Peyer's patch (tissue), 4 donors: ENCODE measurements at regions not wholly inside any gene's neighbourhood (a gene's known extent, or its start where the extent isn't known, plus 50 kb on each side); places are given as distances from the start of the nearest gene placed in this dataset.

Source experiments
- DNase-seq, 3 donors: peaks; one replicate each; pipeline ENCODE4 v3.0.0-alpha.2; 2017 to 2019
- H3K27ac ChIP-seq, 4 donors: fragments of 200-600 bp; sonication (generic); one replicate each; pipeline ENCODE4 v1.5.1; 2016 to 2019
- H3K27me3 ChIP-seq, 2 donors: fragments of 200-600 bp; sonication (generic); one replicate each; pipeline ENCODE4 v1.5.1; 2019
- H3K36me3 ChIP-seq, 3 donors: fragments of 200-600 bp; sonication (generic); one replicate each; pipeline ENCODE4 v1.5.1; 2016 to 2019
- H3K4me1 ChIP-seq, 4 donors: fragments of 200-600 bp; sonication (generic); one replicate each; pipeline ENCODE4 v1.5.1; 2016 to 2019
- H3K4me3 ChIP-seq, 4 donors: fragments of 200-600 bp; sonication (generic); 1 replicate in 3 of 4; 2 replicates in 1 of 4; pipeline ENCODE4 v1.5.1; 2016 to 2019; ENCODE audit warnings: mild to moderate bottlenecking in 1 of 4
- H3K9me3 ChIP-seq, 4 donors: fragments of 200-600 bp; sonication (generic); one replicate each; pipeline ENCODE4 v1.5.1; 2016 to 2019; ENCODE audit warnings: mild to moderate bottlenecking in 1 of 4
- CTCF ChIP-seq, 6 experiments: fragments of 450-650 bp in 4 of 6; fragments of 200-600 bp in 2 of 6; sonication (generic) in 1 of 6; IDR thresholded peaks; one replicate each; pipeline ENCODE4 v1.5.1; 2017 to 2019; ENCODE audit warnings: antibody characterized with exemption in 6 of 6, mild to moderate bottlenecking in 3 of 6, moderate library complexity in 1 of 6
- POLR2A ChIP-seq, 2 donors: fragments of 450-650 bp; IDR thresholded peaks; one replicate each; pipeline ENCODE4 v1.5.1; 2017; ENCODE audit warnings: antibody characterized with exemption in 2 of 2, mild to moderate bottlenecking in 2 of 2, moderate library complexity in 2 of 2

DNA sequence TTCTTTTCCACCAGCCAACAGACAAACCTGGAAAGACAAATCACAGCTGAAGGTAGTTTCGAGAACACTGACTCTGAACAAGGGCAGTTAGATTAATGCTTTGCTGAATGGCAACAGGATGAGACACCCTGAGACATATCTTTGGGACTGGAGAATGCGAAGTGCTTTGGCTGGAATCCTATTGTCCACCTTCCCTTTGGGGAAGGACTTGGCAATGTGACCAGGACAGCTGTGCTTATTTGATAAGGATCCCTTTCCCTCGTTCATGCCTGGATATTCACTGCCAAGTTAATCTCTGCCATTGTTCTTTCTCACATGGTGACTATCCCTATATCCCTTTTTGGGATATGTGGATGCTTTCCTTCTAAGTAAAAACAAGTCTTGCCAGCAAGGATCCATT is 537.1 kb upstream of the SEL1L start:
- Histone ChIP-seq H3K36me3 (no peaks in the 10 kb centered on the region), H3K4me1 (no peaks in the 10 kb centered on the region), H3K9me3 (no peaks in the 10 kb centered on the region), H3K27me3 (no peaks in the 10 kb centered on the region), H3K27ac (no peak overlapping the region), H3K4me3 (no peak overlapping the region)
- no peak for DNase-seq
- TF ChIP-seq POLR2A (IDR thresholded peaks at IDR 0.05) (no peak), CTCF (IDR thresholded peaks at IDR 0.05) (no peak)

GRCh38 chr14:82073547-82073946 is 539.9 kb upstream of the SEL1L start:
- H3K36me3 ChIP-seq, result no peaks in the 10 kb centered on the region
- no peaks in the 10 kb centered on the region for H3K9me3 ChIP-seq
- H3K27me3 ChIP-seq, result no peaks in the 10 kb centered on the region
- H3K27ac ChIP-seq, result no peak overlapping the region
- no peak for DNase-seq
- no peak overlapping the region for H3K4me3 ChIP-seq
- no peaks in the 10 kb centered on the region for H3K4me1 ChIP-seq
- TF ChIP-seq CTCF (IDR thresholded peaks at IDR 0.05) (no peak), POLR2A (IDR thresholded peaks at IDR 0.05) (no peak)

- no peaks in the 10 kb centered on the region for H3K36me3 ChIP-seq
- H3K27me3 ChIP-seq, result no peaks in the 10 kb centered on the region
- TF ChIP-seq POLR2A (IDR thresholded peaks at IDR 0.05), result no peak
- no peaks in the 10 kb centered on the region for H3K9me3 ChIP-seq
- no peak overlapping the region for H3K27ac ChIP-seq
- H3K4me1 ChIP-seq, result no peaks in the 10 kb centered on the region
- H3K4me3 ChIP-seq, result no peak overlapping the region
- no peak for DNase-seq
These were observed 541.9 kb upstream of the SEL1L start for GRCh38 chr14:82075566-82075965.

- Histone ChIP-seq H3K36me3 (no peaks in the 10 kb centered on the region), H3K4me3 (no peak overlapping the region), H3K4me1 (no peaks in the 10 kb centered on the region), H3K27me3 (no peaks in the 10 kb centered on the region), H3K27ac (no peak overlapping the region), H3K9me3 (no peaks in the 10 kb centered on the region)
- TF ChIP-seq CTCF (IDR thresholded peaks at IDR 0.05) (no peak), POLR2A (IDR thresholded peaks at IDR 0.05) (no peak)
- DNase-seq, result no peak
These were observed 545.9 kb upstream of the SEL1L start for GRCh38 chr14:82079553-82079952.

- Histone ChIP-seq H3K27ac (no peak overlapping the region), H3K9me3 (no peaks in the 10 kb centered on the region), H3K4me1 (no peaks in the 10 kb centered on the region), H3K36me3 (no peaks in the 10 kb centered on the region), H3K4me3 (no peak overlapping the region), H3K27me3 (no peaks in the 10 kb centered on the region)
- no peak for DNase-seq
- no peak for TF ChIP-seq POLR2A (IDR thresholded peaks at IDR 0.05)
- no peak for TF ChIP-seq CTCF (IDR thresholded peaks at IDR 0.05)
These were observed 546.7 kb upstream of the SEL1L start for GRCh38 chr14:82080370-82080769.

DNA sequence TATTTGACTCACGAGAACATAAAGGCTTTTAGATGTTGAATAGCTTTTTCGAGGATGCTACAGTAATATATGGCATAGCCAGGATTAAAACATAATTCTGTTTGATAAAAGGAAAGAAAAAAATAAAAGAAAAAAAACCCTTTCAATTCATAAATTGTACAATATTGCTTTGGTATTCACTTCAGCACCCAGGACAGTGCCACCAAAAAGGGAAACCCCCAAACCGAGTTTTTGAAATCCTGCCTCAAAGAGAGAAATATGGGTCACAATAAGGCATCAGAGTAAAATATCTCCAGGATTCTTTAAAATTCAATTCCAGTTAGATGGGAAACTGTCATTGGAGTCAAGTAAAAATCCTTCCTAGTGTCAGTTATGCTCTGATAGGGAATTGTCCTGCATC is 551.2 kb upstream of the SEL1L start:
- TF ChIP-seq CTCF (IDR thresholded peaks at IDR 0.05) (no peak), POLR2A (IDR thresholded peaks at IDR 0.05) (no peak)
- Histone ChIP-seq H3K27me3 (no peaks in the 10 kb centered on the region), H3K4me1 (no peaks in the 10 kb centered on the region), H3K4me3 (no peak overlapping the region), H3K9me3 (no peaks in the 10 kb centered on the region), H3K27ac (no peak overlapping the region), H3K36me3 (no peaks in the 10 kb centered on the region)
- no peak for DNase-seq
